GM19351 (cell line): ENCODE measurements at regions not wholly inside any gene's neighbourhood (a gene's known extent, or its start where the extent isn't known, plus 50 kb on each side); places are given as distances from the start of the nearest gene placed in this dataset.

ENCODE experiments used
- ATAC-seq: cut with Tn5 transposase; IDR thresholded peaks from one replicate; pipeline ENCODE4 v1.9.1; 2021; ENCODE audit warnings: mild to moderate bottlenecking, moderate library complexity; ENCODE audit not compliant: unreplicated experiment

- no peak for ATAC-seq
Observed at GRCh38 chr12:102730996-102731395, 186.0 kb downstream of the PAH start.

GRCh38 chr12:102728506-102729242, 188.4 kb downstream of the PAH start:
- ATAC-seq = no peak

- ATAC-seq = no peak
Observed at GRCh38 chr12:102726686-102727085, 190.4 kb downstream of the PAH start.

- no peak for ATAC-seq
Observed at GRCh38 chr12:102722147-102722546, 194.9 kb downstream of the PAH start.

- ATAC-seq = no peak
Observed at GRCh38 chr12:102708108-102708507, 208.9 kb downstream of the PAH start.

GRCh38 chr12:102702447-102703114, 214.5 kb downstream of the PAH start:
- no peak for ATAC-seq

GRCh38 chr12:102696045-102696444, 215.7 kb upstream of the IGF1 start:
- no peak for ATAC-seq

GRCh38 chr12:102694903-102695302, 214.5 kb upstream of the IGF1 start:
- no peak for ATAC-seq

GRCh38 chr12:102691773-102692555, 211.6 kb upstream of the IGF1 start:
- ATAC-seq = no peak

GRCh38 chr12:102690253-102690652, 209.9 kb upstream of the IGF1 start:
- no peak for ATAC-seq

GRCh38 chr12:102689701-102690100, 209.3 kb upstream of the IGF1 start:
- ATAC-seq = no peak

DNA sequence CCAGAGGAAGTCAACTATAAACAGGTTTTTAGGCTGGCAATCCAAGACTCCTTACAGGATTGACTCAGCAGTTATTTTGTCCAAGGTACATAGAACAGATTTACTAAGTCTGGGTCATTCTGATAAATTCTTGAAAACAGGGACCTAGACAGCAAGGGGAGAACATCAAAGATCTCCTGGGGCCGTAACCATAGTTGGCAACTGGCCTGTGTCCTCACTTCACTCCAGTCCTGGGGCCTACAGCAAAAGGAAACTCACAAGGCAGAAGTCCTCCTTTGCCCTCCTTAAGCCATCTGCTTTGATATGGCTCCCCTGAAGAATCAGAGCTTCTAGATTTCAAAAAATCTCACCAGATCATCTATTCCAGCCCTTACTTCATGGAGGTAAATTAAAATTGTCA, 207.2 kb upstream of the IGF1 start:
- no peak for ATAC-seq

DNA sequence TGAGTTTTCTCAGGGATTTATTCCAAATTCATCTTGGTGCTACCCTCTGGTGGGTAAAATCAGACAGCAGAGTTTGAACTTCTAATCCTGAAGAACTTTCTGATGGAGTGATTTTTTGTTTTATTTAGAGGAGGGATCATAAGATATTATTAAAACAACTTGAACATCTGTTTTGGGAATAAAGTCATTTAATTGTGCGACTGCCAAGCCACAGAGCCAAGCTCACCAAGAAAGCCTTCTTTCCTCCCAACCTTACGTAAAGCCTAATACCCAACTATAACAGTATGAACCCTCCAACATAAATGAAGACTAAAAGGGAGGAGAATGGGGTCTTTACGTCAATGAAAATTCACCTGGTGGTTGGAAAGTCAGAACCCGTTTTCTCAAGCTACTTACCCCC, 205.5 kb upstream of the IGF1 start:
- no peak for ATAC-seq

- no peak for ATAC-seq
Observed at GRCh38 chr12:102685172-102685571, 204.8 kb upstream of the IGF1 start.

- ATAC-seq = no peak
Observed at GRCh38 chr12:102682366-102683289, 202.3 kb upstream of the IGF1 start.

DNA sequence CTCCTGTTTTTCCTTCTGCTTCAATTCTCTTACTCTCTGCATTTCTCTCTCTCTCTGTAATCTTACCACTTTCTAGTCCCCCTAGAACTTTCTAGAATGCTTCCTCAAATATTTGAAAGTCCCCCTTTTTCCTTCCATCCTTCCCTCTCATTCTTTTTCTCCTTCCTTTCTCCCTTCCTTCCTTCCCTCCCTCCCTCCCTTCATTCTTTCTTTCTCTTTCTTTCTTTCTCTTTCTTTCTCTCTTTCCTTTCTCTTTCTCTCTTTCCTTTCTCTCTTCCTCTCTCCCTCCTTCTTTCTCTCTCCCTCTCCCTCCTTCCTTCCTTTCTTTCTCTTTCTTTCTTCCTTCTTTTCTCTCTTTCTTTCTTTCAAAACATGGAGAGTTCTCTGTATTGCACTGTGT, 201.4 kb upstream of the IGF1 start:
- no peak for ATAC-seq

GRCh38 chr12:102681309-102681708, 200.9 kb upstream of the IGF1 start:
- ATAC-seq = no peak

- no peak for ATAC-seq
Observed at GRCh38 chr12:102680304-102680703, 199.9 kb upstream of the IGF1 start.

- no peak for ATAC-seq
Observed at GRCh38 chr12:102676812-102677211, 196.4 kb upstream of the IGF1 start.

DNA sequence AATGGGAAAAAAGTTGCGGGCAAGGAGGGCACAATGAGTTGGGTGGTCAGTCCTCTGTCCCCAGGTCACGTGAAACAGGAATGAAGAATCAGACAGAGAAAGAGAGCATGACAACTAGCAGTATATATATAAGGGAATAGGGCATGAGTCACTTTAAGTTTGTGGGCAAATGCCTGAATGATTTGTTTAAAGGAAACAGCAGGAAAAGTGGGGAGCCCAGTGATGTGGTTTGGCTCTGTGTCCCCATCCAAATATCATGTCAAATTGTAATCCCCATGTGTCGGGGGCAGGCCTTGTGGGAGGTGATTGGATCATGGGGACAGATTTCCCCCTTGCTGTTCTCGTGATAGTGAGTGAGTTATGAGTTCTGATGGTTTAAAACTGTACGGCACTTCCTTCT, 195.3 kb upstream of the IGF1 start:
- no peak for ATAC-seq

- no peak for ATAC-seq
Observed at GRCh38 chr12:102673606-102674005, 193.2 kb upstream of the IGF1 start.
